Endodermal cell (in vitro differentiated cells): ENCODE measurements at regions not wholly inside any gene's neighbourhood (a gene's known extent, or its start where the extent isn't known, plus 50 kb on each side); places are given as distances from the start of the nearest gene placed in this dataset.

Experiments used
- DNase-seq: peaks from one replicate; pipeline ENCODE4 v3.0.0-alpha.2; 2017
- H3K27ac ChIP-seq: 2 replicates; pipeline ENCODE4 v1.5.1; 2013; ENCODE audit warnings: mild to moderate bottlenecking, low read depth, low read length, moderate library complexity
- H3K27me3 ChIP-seq: 2 replicates; pipeline ENCODE4 v1.6.1; 2013; ENCODE audit warnings: mild to moderate bottlenecking, low read length, moderate library complexity; ENCODE audit not compliant: insufficient read depth, control insufficient read depth, poor library complexity, severe bottlenecking
- H3K36me3 ChIP-seq: 2 replicates; pipeline ENCODE4 v1.7.0; 2013; ENCODE audit warnings: mild to moderate bottlenecking, low read length, moderate library complexity; ENCODE audit not compliant: control insufficient read depth, insufficient read depth
- H3K4me1 ChIP-seq: one replicate; pipeline ENCODE4 v1.7.0; 2013; ENCODE audit warnings: low read length; ENCODE audit not compliant: control insufficient read depth, insufficient read depth
- H3K4me3 ChIP-seq: 2 replicates; pipeline ENCODE4 v1.5.1; 2013; ENCODE audit warnings: mild to moderate bottlenecking, low read length, moderate library complexity
- H3K9ac ChIP-seq: 2 replicates; pipeline ENCODE4 v1.6.1; 2013; ENCODE audit warnings: mild to moderate bottlenecking, low read length, moderate library complexity; ENCODE audit not compliant: poor library complexity, severe bottlenecking; ENCODE audit errors: extremely low read depth
- H3K9me3 ChIP-seq: 2 replicates; pipeline ENCODE4 v1.6.1; 2013; ENCODE audit warnings: mild to moderate bottlenecking, low read length, moderate library complexity; ENCODE audit not compliant: control insufficient read depth
- H3K27ac Mint-ChIP-seq: 2 replicates; pipeline ENCODE4 v1.8.0; 2020; ENCODE audit warnings: mixed read lengths
- H3K27me3 Mint-ChIP-seq: 2 replicates; pipeline ENCODE4 v1.8.0; 2021; ENCODE audit warnings: mild to moderate bottlenecking, mixed read lengths; ENCODE audit not compliant: insufficient read depth
- H3K36me3 Mint-ChIP-seq: 2 replicates; pipeline ENCODE4 v1.8.0; 2020; ENCODE audit warnings: low read depth, mixed read lengths
- H3K4me1 Mint-ChIP-seq: 2 replicates; pipeline ENCODE4 v1.8.0; 2020; ENCODE audit warnings: mixed read lengths
- H3K4me3 Mint-ChIP-seq: 2 replicates; pipeline ENCODE4 v1.8.0; 2020; ENCODE audit warnings: mild to moderate bottlenecking, moderate library complexity, mixed read lengths
- H3K9me3 Mint-ChIP-seq: 2 replicates; pipeline ENCODE4 v1.8.0; 2020; ENCODE audit warnings: mild to moderate bottlenecking, mixed read lengths
- WGBS, 2 experiments: methylation state at CpG; one replicate each; pipeline versions ENCODE4 v1.1.5 to v1.1.7; 2013; ENCODE audit warnings: missing lambda C conversion rate in 2 of 2, mixed read lengths in 1 of 2; ENCODE audit not compliant: insufficient coverage in 1 of 2, insufficient read length in 1 of 2; 5-methylcytosine and 5-hydroxymethylcytosine counted together
- TF ChIP-seq, protein P1 (sequence below): fragments of 200-600 bp; sonication (generic); conservative IDR thresholded peaks from 2 replicates; pipeline ENCODE4 v1.5.0; 2021; ENCODE audit warnings: antibody characterized with exemption, mild to moderate bottlenecking

DNA sequence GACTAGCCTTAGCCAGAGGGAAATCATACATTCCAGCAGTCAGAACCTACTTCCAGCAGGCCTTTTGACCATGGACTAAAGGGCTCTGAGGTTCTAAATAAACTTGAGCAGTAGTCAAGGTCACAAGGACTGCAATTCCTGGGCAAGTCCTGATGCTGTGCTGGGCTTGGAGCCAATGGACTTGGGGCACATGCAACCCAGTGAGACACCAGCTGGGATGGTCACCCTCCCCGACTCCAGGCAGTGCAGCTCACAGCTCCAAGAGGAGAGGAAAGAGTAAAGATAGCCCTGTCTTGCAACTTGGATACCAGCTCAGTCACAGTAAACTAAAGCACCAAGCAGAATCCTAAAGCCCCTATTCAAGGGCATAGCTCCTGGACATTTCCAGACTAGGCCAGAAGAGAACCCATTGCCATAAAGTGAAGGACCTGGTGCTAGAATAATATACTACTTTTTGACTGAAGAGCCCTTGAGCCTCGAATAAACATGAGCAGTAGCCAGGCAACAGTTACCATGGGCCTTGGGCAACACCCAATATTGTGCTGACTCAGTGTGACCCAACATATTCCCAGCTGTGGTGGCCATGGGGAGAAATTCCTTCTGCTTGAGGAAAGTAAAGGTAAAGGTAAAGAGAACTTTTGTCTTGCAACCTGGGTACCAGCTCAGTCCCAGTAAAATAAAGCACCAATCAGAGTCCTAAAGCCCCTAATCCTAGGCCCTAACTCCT, 226.2 kb upstream of the CLEC14A start:
- no peak overlapping the region for H3K27ac Mint-ChIP-seq
- no peak overlapping the region for H3K9ac ChIP-seq
- H3K9me3 ChIP-seq: peaks cover 29% of the 10 kb centered on the region
- no peaks in the 10 kb centered on the region for H3K27me3 Mint-ChIP-seq
- peaks cover 23% of the 10 kb centered on the region for H3K9me3 Mint-ChIP-seq
- no peak overlapping the region for H3K4me3 Mint-ChIP-seq
- TF ChIP-seq, protein P1, sequence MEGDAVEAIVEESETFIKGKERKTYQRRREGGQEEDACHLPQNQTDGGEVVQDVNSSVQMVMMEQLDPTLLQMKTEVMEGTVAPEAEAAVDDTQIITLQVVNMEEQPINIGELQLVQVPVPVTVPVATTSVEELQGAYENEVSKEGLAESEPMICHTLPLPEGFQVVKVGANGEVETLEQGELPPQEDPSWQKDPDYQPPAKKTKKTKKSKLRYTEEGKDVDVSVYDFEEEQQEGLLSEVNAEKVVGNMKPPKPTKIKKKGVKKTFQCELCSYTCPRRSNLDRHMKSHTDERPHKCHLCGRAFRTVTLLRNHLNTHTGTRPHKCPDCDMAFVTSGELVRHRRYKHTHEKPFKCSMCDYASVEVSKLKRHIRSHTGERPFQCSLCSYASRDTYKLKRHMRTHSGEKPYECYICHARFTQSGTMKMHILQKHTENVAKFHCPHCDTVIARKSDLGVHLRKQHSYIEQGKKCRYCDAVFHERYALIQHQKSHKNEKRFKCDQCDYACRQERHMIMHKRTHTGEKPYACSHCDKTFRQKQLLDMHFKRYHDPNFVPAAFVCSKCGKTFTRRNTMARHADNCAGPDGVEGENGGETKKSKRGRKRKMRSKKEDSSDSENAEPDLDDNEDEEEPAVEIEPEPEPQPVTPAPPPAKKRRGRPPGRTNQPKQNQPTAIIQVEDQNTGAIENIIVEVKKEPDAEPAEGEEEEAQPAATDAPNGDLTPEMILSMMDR: no peak
- no peak overlapping the region for H3K27ac ChIP-seq
- H3K4me1 Mint-ChIP-seq: no peaks in the 10 kb centered on the region
- H3K4me3 ChIP-seq: no peak overlapping the region
- no peaks in the 10 kb centered on the region for H3K4me1 ChIP-seq
- peak; percentile 44 for DNase-seq
- no peaks in the 10 kb centered on the region for H3K36me3 ChIP-seq
- H3K36me3 Mint-ChIP-seq: peaks cover 15% of the 10 kb centered on the region
- H3K27me3 ChIP-seq: no peaks in the 10 kb centered on the region
- WGBS, 2 experiments: 87 to 90% methylated on average over 1 to 2 of the region's 2 CpGs

DNA sequence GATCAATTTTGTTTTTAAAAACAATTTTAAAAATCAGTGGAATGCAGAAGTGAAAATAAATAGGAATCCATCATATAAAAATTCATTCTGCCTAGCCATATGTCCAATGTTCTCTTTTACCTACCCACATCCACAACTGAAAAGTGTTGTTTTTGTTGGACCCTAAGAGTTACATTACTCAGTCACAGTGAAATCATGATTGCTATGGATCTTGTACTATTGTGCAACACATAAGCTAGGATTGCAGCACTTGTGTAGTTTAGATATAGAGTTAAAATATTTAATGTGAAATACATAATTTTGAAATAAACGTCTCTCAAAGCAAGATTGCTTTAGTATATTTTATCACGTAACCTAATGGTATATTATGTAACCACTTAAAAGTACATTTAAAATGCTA, 213.3 kb upstream of the CLEC14A start:
- no peaks in the 10 kb centered on the region for H3K36me3 Mint-ChIP-seq
- no peak overlapping the region for H3K4me3 Mint-ChIP-seq
- no peaks in the 10 kb centered on the region for H3K4me1 Mint-ChIP-seq
- no peak overlapping the region for H3K9ac ChIP-seq
- peaks cover 6% of the 10 kb centered on the region for H3K9me3 ChIP-seq
- H3K4me1 ChIP-seq: no peaks in the 10 kb centered on the region
- no peaks in the 10 kb centered on the region for H3K27me3 ChIP-seq
- H3K4me3 ChIP-seq: no peak overlapping the region
- H3K9me3 Mint-ChIP-seq: peaks cover 6% of the 10 kb centered on the region
- H3K27ac ChIP-seq: no peak overlapping the region
- DNase-seq: no peak
- H3K27me3 Mint-ChIP-seq: peaks cover 2% of the 10 kb centered on the region
- TF ChIP-seq, protein P1: no peak
- WGBS, 2 experiments: no CpG with 5 or more reads among the region's 2 CpGs
- peaks cover 5% of the 10 kb centered on the region for H3K36me3 ChIP-seq
- H3K27ac Mint-ChIP-seq: no peak overlapping the region

DNA sequence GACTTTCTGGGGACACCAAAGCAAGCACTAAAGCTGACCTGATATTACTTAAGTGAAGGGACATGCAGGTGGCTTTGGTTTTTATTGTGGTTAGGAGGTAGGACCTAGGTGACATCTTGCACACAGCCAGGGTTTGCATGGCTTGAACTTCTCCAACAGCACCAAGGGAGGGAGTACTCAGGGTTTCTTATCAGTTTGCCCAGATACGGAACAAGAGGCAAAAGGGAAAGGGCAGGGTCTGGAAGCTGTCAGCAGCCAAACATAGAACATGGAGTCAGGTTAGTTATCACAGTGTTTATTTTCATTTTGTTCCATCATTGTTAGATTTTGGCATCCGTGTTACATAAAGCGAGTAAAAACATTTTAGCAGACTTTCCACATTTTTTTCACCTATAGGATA, 186.3 kb upstream of the CLEC14A start:
- H3K36me3 ChIP-seq: no peaks in the 10 kb centered on the region
- 60 to 88% methylated on average over 1 to 2 of the region's 3 CpGs for WGBS, 2 experiments
- peaks cover 2% of the 10 kb centered on the region for H3K36me3 Mint-ChIP-seq
- peaks cover 3% of the 10 kb centered on the region for H3K4me1 Mint-ChIP-seq
- no peak for DNase-seq
- H3K9me3 Mint-ChIP-seq: peaks cover 35% of the 10 kb centered on the region
- no peak overlapping the region for H3K27ac Mint-ChIP-seq
- H3K9ac ChIP-seq: no peak overlapping the region
- no peak overlapping the region for H3K4me3 Mint-ChIP-seq
- H3K27me3 ChIP-seq: no peaks in the 10 kb centered on the region
- H3K27me3 Mint-ChIP-seq: no peaks in the 10 kb centered on the region
- H3K4me3 ChIP-seq: no peak overlapping the region
- H3K27ac ChIP-seq: no peak overlapping the region
- H3K4me1 ChIP-seq: no peaks in the 10 kb centered on the region
- TF ChIP-seq, protein P1: no peak
- H3K9me3 ChIP-seq: peaks cover 29% of the 10 kb centered on the region
